GM18498 (cell line): ENCODE measurements at regions not wholly inside any gene's neighbourhood (a gene's known extent, or its start where the extent isn't known, plus 50 kb on each side); places are given as distances from the start of the nearest gene placed in this dataset.

Experiments used
- ATAC-seq: cut with Tn5 transposase; IDR thresholded peaks from one replicate; pipeline ENCODE4 v1.9.1; 2021; ENCODE audit warnings: mild to moderate bottlenecking, moderate library complexity; ENCODE audit not compliant: unreplicated experiment

GRCh38 chr2:220096406-220096805 lies 469.0 kb downstream of the SLC4A3 start:
- no peak for ATAC-seq

DNA sequence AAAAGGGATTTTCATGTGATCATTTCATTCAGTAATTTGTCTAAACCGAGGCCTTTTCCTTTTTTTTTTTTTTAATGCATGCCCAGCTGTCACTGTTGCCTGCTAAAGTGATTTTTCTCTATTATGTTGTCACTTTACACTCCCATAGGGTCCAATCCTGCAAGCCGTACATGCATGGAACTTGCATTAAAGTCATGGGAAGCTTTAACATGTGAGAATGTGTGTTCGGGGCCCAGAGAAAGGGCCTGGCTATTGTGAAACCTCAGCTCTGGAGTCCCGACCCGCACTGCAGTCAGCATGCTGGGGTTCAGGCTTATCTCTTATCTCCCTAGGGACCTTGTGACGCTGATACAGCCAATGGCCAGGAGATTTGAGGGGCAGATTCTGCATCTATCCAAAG lies 474.6 kb downstream of the SLC4A3 start:
- no peak for ATAC-seq

GRCh38 chr2:220103596-220103995 lies 476.2 kb downstream of the SLC4A3 start:
- ATAC-seq = no peak

DNA sequence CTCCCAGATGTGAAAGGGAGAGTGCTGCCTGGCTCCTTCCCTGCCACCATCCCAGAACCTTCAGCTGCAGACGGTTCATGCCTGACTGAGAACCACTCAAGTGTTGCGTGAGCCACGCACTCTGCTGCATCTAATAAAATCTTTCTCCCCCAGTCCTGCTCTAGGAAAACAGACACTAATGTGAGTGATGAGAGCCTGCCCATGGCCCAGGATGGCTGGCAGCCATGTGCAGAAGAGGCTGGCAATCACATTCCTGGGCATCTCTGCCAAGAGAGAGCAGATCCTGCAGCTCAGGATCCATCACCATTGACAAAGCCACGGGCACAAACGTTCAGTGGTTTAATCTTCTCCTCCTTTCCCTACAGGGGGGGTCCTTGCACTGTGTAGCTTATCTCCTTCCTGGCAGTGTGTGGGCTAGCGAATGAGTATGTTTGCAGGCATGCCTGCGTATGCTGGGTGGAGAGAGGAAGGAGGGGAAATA lies 477.5 kb downstream of the SLC4A3 start:
- no peak for ATAC-seq

- no peak for ATAC-seq
Measured at GRCh38 chr2:220106065-220106464, 478.6 kb downstream of the SLC4A3 start.

DNA sequence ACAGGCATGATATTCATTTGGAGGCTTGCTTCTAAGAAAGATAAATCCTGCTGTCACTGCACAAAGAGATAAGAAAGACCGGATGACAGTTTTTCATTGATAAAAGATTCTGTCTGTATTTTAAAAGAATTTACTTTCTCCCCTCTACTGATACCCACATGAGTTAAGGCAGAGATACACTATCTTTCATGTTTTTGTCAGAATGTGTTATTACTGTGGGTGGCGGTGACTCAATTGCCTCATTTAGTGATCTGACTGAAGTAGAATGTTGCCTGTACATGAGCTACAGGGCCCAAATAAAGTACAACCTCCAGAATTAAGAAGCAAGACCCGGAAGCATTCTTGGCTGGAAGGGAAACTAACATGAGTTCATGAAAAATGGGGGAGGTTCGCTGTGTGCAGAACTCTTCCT lies 480.0 kb downstream of the SLC4A3 start:
- no peak for ATAC-seq

DNA sequence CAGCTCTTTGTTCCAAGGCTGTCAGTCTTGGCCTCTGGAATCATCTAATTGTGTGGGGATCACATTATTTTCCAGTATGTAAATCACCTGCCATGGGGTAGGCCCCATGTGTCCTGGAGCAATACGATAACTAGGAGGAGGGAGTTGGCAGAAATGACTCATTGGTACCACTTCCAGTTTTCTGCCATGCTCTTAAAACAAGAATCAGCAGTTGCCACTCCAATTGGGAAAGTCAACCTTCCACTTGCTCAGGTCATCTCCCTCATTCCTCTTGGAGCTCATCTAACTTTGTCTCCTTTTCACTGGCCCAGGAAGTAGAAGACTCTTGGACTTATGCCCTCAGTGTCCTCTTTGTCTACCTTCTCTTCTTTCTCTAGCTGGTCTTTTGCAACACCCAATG lies 487.0 kb downstream of the SLC4A3 start:
- ATAC-seq = no peak

GRCh38 chr2:220117025-220117424 lies 489.6 kb downstream of the SLC4A3 start:
- ATAC-seq = no peak

GRCh38 chr2:220120041-220120440 lies 492.6 kb downstream of the SLC4A3 start:
- no peak for ATAC-seq

DNA sequence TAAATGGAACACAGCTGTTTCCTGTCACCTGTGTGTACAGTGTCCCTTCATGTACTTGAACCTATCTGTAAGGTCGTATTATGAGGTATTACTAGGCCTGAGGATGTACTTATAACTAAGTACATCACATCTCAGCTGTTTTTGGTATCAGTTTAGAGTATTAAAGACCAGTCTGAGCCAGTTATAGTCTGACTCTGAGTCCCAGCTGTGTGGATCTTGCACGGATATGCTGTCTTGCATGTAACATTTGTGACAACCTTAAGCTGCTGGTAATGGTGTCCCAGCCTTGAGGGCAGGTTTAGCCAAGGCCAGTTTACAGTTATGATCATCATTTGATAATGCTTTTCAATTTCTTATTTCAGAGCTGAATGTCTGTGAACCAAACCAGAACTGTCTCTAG lies 496.3 kb downstream of the SLC4A3 start:
- ATAC-seq = no peak

GRCh38 chr2:220125551-220125950 lies 498.1 kb downstream of the SLC4A3 start:
- no peak for ATAC-seq

DNA sequence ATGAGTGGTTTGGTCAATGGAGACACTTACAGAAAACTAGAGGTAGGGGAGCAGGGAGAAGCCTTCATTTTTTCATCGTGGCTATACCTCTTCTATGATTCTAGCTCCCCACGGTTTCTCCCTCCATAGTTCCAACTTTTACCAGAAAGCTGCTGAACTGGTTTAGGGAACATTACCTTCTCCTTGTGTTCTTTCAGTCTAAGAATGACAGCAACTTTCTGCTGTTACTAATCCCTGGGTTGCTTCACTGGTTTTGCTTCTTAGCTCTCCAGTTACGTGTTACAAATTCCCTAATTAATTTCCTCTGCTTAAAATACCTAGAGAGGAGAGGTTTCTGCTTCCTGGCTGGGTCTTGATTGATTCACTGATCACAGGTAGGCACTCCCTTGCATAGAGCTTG lies 499.9 kb downstream of the SLC4A3 start:
- no peak for ATAC-seq

GRCh38 chr2:220127876-220128275 lies 500.4 kb downstream of the SLC4A3 start:
- no peak for ATAC-seq

DNA sequence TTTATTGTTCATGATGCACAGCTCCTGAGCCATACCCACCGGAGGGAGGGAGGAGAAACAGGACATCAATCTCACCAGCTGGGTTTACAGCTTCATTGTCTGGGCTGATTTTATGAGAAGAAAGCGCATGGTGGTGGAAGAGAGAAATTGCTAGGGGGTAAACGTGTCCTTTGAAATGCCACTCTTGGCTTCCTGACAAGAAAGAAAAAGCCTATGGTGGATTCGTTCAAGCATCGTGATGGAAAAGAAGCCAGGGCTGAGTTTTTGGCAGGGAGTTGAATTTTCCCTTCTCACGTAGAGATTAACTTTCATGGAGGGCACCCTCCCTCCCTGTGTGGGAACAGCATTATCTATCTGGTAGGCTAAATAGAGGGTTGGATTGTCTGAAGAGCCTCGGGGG lies 502.0 kb downstream of the SLC4A3 start:
- no peak for ATAC-seq

DNA sequence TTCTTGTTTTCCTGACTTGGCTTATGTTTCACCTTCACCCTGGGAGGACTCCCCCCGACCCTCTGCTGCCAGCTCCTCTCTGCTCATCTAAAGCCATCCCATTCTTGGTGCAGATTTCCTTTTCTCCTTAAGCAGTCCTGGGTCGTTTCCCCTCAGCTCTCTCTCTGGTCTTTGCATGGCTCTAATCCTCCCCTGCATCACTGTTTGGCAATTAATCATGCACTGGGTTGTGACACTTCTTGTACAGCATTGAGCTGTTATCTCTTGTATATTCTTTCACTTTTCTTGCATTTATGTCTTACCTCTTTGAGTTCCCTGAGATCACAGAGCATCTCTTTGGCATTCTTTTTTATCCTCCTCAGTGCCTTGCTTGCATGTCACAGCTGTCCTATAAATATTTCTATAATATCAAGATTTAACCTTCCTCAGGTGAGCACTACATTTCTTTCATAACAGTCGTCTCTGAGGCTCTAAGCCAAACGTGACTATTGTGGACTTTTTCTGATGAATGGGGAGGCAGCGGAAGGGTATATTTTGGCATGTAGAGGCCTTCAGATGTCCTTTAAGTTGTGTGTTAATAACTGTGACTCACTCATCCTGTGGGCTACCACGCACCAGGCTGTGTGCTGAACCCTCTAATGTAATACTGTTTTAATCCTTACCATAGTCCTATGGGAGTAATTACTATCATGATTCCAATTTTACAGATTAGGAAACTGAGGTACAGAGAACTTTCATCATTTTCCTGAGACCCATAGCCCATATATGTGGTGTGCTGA lies 507.5 kb downstream of the SLC4A3 start:
- no peak for ATAC-seq

DNA sequence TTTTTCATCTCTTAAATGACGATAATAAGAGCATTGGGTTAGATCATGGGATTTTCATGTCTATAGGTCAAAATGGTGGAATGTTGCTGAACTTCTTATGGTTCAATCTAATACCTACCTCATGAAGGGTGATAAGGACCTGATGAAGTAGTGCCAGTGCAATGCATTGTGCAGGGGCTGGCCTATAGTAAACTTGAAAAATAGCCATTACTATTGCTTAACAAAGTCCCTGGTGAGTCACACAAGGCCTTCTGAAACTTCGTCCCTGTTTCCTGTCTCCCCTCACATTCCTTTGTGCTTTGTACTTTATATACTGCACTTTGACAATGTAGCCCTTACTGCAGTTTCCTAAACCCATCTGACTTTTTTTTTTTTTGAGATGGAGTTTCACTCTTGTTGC lies 515.9 kb downstream of the SLC4A3 start:
- ATAC-seq = no peak

DNA sequence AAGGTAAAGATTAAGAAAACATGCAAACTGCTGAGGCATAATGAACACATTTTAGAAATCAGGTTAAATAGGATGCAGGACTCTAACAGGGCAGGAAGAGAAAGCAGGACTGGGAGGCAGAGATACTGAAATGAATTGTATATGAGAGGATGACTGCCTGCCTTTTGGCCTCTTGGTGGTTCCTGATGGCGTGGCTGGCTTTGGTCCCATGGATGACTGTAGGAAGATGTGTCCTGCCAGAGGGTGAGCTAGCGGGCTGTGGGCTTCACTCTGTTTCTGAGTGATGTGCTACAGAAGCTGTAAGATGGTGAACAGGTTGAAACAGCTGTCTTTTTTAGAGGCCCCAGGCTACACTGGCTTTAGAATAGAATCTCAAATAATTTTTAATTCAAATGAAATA lies 517.0 kb downstream of the SLC4A3 start:
- ATAC-seq = no peak

GRCh38 chr2:220147161-220148038 lies 520.0 kb downstream of the SLC4A3 start:
- no peak for ATAC-seq

DNA sequence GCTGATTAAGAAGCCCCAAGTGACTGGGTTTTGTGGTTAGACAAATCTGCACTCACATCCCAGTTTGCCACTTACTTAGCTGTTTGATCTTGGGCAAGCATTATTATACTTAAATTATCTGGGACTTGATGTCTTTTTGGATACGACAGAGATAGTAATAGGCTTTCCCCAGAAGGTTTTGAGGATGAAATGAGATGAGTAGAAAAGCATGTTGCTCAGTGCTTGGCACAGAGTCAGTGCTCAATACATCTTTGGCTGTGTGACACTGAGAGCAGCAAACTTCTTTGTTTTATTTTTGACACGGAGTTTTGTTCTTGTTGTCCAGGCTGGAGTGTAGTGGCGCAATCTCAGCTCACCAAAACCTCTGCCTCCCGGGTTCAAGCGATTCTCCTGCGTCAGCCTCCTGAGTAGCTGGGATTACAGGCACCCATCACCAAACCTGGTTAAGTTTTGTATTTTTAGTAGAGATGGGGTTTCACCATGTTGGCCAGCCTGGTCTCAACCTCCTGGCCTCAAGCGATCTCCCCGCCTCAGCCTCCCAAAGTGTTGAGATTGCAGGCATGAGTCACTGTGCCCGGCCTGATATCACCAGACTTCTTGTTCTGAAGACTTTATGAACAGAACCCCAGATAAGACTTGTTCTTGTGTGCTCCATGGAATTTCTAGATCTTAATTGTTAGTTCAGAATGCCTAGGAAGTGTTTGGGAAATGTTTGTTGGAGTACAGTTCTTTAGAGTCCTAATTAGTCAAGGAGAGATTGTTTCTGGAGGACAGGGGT lies 521.2 kb downstream of the SLC4A3 start:
- no peak for ATAC-seq

DNA sequence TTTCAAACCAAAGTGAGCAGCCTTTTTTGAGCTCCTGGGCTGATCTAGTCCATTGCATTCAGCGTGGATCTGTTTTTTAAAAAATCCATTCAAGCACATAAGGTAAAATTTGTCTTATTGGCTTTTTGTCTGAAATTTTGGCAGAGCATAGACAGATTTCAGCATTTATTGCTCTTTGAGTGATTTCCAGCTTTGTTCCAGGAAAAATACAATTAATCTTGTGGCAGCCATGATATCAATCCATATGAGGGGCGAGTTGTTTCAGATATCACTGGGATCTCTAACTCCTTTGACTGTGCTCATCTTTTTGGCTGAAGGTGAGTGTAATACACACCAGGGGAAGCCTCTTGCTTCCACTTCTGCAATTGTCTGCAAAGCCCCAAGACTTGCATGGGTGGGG lies 523.9 kb downstream of the SLC4A3 start:
- ATAC-seq = no peak

GRCh38 chr2:220152281-220152935 lies 525.0 kb downstream of the SLC4A3 start:
- ATAC-seq = no peak
